BJ (cell line): ENCODE measurements at regions not wholly inside any gene's neighbourhood (a gene's known extent, or its start where the extent isn't known, plus 50 kb on each side); places are given as distances from the start of the nearest gene placed in this dataset.

ENCODE experiments used
- CTCF ChIA-PET: fragments of 350-600 bp; formaldehyde crosslinking; extraction: SDS; loops from one replicate; lab custom pipeline; 2021; ENCODE audit warnings: antibody characterized with exemption, inconsistent platforms; lab: Yijun Ruan, JAX
- POLR2A ChIA-PET: fragments of 300-600 bp; sonication (Branson Sonifier 250); formaldehyde crosslinking; extraction: SDS; loops from one replicate; lab custom pipeline; 2021; ENCODE audit warnings: antibody characterized with exemption; lab: Charles Lee
- DNase-seq: peaks from one replicate; pipeline ENCODE4 v3.0.0-alpha.2; 2011; ENCODE audit warnings: low read depth
- H3K27me3 ChIP-seq: 2 replicates; pipeline ENCODE4 v1.6.0; 2011; ENCODE audit warnings: low read length; ENCODE audit not compliant: control insufficient read depth, insufficient read depth
- H3K36me3 ChIP-seq: 2 replicates; pipeline ENCODE4 v1.5.1; 2011; ENCODE audit warnings: low read length; ENCODE audit not compliant: control insufficient read depth, insufficient read depth
- H3K4me3 ChIP-seq: 2 replicates; pipeline ENCODE4 v1.5.1; 2011; ENCODE audit warnings: low read depth, mild to moderate bottlenecking, control low read depth, low read length
- CTCF ChIP-seq: IDR thresholded peaks from 2 replicates; pipeline ENCODE4 v1.5.1; 2011; ENCODE audit warnings: low read depth, mild to moderate bottlenecking, control low read depth, inconsistent platforms, low read length, moderate library complexity; ENCODE audit not compliant: insufficient read depth

GRCh38 chr5:56763711-56764466 lies 51.5 kb upstream of the MAP3K1 start:
- H3K27me3 ChIP-seq, result peaks cover 1% of the 10 kb centered on the region; the same call in 1 of the 2 replicates
- H3K4me3 ChIP-seq, result no peak overlapping the region
- ChIA-PET POLR2A (no interaction called here), CTCF (no interaction called here)
- no peak for TF ChIP-seq CTCF
- no peaks in the 10 kb centered on the region for H3K36me3 ChIP-seq
- DNase-seq, result peak; percentile 42

GRCh38 chr5:56763182-56763581 lies 52.2 kb upstream of the MAP3K1 start:
- TF ChIP-seq CTCF, result no peak
- Histone ChIP-seq H3K27me3 (peaks cover 1% of the 10 kb centered on the region; the same call in 1 of the 2 replicates), H3K36me3 (no peaks in the 10 kb centered on the region), H3K4me3 (no peak overlapping the region)
- ChIA-PET CTCF (no interaction called here), POLR2A (no interaction called here)
- DNase-seq, result no peak

GRCh38 chr5:56761151-56761885 lies 54.0 kb upstream of the MAP3K1 start:
- no peak for DNase-seq
- no peaks in the 10 kb centered on the region for H3K36me3 ChIP-seq
- TF ChIP-seq CTCF, result no peak
- ChIA-PET POLR2A (no interaction called here), CTCF (interaction anchor here (0.6 kb wide), 1 partner anchor 342 kb away, joined by 3 read pairs; no protein-coding TSS in a partner anchor)
- H3K4me3 ChIP-seq, result no peak overlapping the region
- no peaks in the 10 kb centered on the region for H3K27me3 ChIP-seq

GRCh38 chr5:56760723-56761122 lies 54.6 kb upstream of the MAP3K1 start:
- ChIA-PET POLR2A (no interaction called here), CTCF (interaction anchor here (0.6 kb wide), 1 partner anchor 341 kb away, joined by 3 read pairs; no protein-coding TSS in a partner anchor)
- no peak for TF ChIP-seq CTCF
- H3K36me3 ChIP-seq, result no peaks in the 10 kb centered on the region
- DNase-seq, result no peak
- H3K4me3 ChIP-seq, result no peak overlapping the region
- no peaks in the 10 kb centered on the region for H3K27me3 ChIP-seq

- Histone ChIP-seq H3K36me3 (no peaks in the 10 kb centered on the region), H3K27me3 (no peaks in the 10 kb centered on the region), H3K4me3 (no peak overlapping the region)
- DNase-seq, result no peak
- ChIA-PET CTCF (no interaction called here), POLR2A (no interaction called here)
- no peak for TF ChIP-seq CTCF
Measured at GRCh38 chr5:56759521-56760216, 55.7 kb upstream of the MAP3K1 start.
